ENCODE measurements at regions not wholly inside any gene's neighbourhood (a gene's known extent, or its start where the extent isn't known, plus 50 kb on each side); places are given as distances from the start of the nearest gene placed in this dataset.

GRCh38 chr4:24433515-24434214 lies 150.7 kb downstream of the DHX15 start:
- peaks cover 4% of the 10 kb centered on the region for H3K27me3 Mint-ChIP-seq
- H3K9me3 Mint-ChIP-seq: no peaks in the 10 kb centered on the region
- H3K36me3 Mint-ChIP-seq (ENCODE audit: low read depth): no peaks in the 10 kb centered on the region
- H3K27ac Mint-ChIP-seq: no peak overlapping the region
- no peaks in the 10 kb centered on the region for H3K4me1 Mint-ChIP-seq (ENCODE audit: low read depth)
- no peak overlapping the region for H3K4me3 Mint-ChIP-seq

DNA sequence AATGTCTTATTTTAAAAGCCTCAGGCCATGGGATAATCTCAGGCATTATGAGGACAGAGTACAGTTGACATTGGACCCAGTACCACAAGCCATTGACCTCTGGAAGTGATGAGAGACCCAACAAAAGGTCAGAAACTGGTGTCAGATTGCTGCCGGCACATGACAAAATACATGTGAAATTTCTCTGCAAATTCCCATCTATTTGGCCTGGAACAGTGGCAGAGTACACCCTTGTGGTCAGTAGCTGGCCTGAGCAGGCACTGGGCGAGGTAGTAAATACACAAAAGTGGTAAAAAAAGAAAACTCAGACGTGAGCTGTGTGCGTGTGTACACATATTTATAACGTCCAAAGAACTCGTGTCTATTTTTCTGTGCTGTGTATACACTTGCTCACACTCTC lies 155.5 kb downstream of the DHX15 start:
- H3K27ac Mint-ChIP-seq: no peak overlapping the region
- H3K4me1 Mint-ChIP-seq (ENCODE audit: low read depth): no peaks in the 10 kb centered on the region
- H3K4me3 Mint-ChIP-seq: no peak overlapping the region
- no peaks in the 10 kb centered on the region for H3K36me3 Mint-ChIP-seq (ENCODE audit: low read depth)
- no peaks in the 10 kb centered on the region for H3K9me3 Mint-ChIP-seq
- peaks cover 13% of the 10 kb centered on the region for H3K27me3 Mint-ChIP-seq

DNA sequence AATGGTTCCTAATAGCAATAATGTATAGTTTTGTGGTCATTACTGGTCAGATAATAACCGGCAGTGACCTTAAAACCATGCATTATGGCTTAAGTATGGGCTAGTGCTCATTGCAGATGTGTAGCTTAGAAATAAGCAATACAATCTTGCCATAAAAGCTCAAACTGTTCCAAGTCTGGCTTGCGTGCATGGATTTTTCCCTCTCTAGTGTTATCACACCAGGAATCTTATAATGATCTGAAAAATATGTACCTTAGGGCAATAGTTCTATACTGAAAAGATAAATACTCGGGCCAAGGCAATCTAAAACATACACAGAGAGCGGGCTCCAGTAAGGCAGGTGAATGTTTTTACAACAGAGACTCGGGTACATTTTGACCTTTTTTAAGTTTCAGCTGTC lies 157.8 kb downstream of the DHX15 start:
- Mint-ChIP-seq H3K4me1 (ENCODE audit: low read depth) (no peaks in the 10 kb centered on the region), H3K27me3 (peaks cover 9% of the 10 kb centered on the region), H3K27ac (no peak overlapping the region), H3K9me3 (no peaks in the 10 kb centered on the region), H3K4me3 (no peak overlapping the region), H3K36me3 (ENCODE audit: low read depth) (no peaks in the 10 kb centered on the region)

DNA sequence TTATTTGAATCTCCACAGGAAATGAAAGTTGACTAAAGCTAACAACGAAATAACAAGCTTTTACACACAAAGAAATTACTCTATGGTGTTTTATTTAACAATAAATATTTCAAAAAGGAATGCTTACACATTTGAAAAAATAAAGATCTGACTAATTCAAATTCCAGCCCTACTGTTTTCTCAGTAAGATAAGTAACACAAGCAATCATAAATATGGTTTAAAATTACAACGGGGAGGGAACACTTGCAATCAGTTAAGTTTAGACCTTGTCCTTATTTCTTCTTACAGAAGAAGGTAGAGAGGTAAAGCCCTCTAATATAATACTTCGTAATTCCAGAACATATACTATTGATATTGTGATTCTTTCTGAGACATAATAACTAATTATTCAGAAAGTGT lies 158.5 kb downstream of the DHX15 start:
- Mint-ChIP-seq H3K4me3 (no peak overlapping the region), H3K27ac (no peak overlapping the region), H3K4me1 (ENCODE audit: low read depth) (no peaks in the 10 kb centered on the region), H3K27me3 (peaks cover 10% of the 10 kb centered on the region), H3K9me3 (no peaks in the 10 kb centered on the region), H3K36me3 (ENCODE audit: low read depth) (no peaks in the 10 kb centered on the region)

GRCh38 chr4:24423670-24424069 lies 160.7 kb downstream of the DHX15 start:
- Mint-ChIP-seq H3K27ac (no peak overlapping the region), H3K27me3 (peaks cover 19% of the 10 kb centered on the region), H3K36me3 (ENCODE audit: low read depth) (no peaks in the 10 kb centered on the region), H3K4me3 (no peak overlapping the region), H3K9me3 (no peaks in the 10 kb centered on the region), H3K4me1 (ENCODE audit: low read depth) (peaks cover 3% of the 10 kb centered on the region)

DNA sequence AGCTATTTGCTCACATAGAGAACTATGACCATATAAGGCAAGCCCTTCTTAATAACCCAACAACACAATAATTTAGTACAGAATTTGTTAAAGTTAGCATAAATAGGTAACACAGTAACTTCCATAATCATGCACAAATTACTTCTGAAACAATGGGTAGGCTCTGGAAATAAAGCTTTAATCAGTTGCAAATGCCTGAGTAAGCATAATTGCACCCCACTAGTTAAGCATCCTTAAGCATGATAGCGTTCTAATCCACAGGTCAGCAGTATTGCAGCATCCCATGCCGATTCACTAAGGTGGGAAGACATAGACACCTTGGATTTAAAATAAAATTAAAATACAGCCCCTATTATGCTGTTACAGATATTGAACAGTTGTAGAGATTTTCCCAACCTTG lies 161.7 kb downstream of the DHX15 start:
- Mint-ChIP-seq H3K4me3 (no peak overlapping the region), H3K27me3 (peaks cover 19% of the 10 kb centered on the region), H3K9me3 (no peaks in the 10 kb centered on the region), H3K4me1 (ENCODE audit: low read depth) (peaks cover 3% of the 10 kb centered on the region), H3K36me3 (ENCODE audit: low read depth) (no peaks in the 10 kb centered on the region), H3K27ac (no peak overlapping the region)

- no peaks in the 10 kb centered on the region for H3K36me3 Mint-ChIP-seq (ENCODE audit: low read depth)
- H3K4me3 Mint-ChIP-seq: no peak overlapping the region
- no peak overlapping the region for H3K27ac Mint-ChIP-seq
- peaks cover 3% of the 10 kb centered on the region for H3K4me1 Mint-ChIP-seq (ENCODE audit: low read depth)
- no peaks in the 10 kb centered on the region for H3K9me3 Mint-ChIP-seq
- peaks cover 22% of the 10 kb centered on the region for H3K27me3 Mint-ChIP-seq
Observed at GRCh38 chr4:24419181-24420034, 164.9 kb downstream of the DHX15 start.

GRCh38 chr4:24417206-24417605 lies 167.1 kb downstream of the DHX15 start:
- peaks cover 3% of the 10 kb centered on the region for H3K4me1 Mint-ChIP-seq (ENCODE audit: low read depth)
- H3K9me3 Mint-ChIP-seq: no peaks in the 10 kb centered on the region
- no peak overlapping the region for H3K27ac Mint-ChIP-seq
- H3K27me3 Mint-ChIP-seq: peaks cover 32% of the 10 kb centered on the region
- no peaks in the 10 kb centered on the region for H3K36me3 Mint-ChIP-seq (ENCODE audit: low read depth)
- no peak overlapping the region for H3K4me3 Mint-ChIP-seq

DNA sequence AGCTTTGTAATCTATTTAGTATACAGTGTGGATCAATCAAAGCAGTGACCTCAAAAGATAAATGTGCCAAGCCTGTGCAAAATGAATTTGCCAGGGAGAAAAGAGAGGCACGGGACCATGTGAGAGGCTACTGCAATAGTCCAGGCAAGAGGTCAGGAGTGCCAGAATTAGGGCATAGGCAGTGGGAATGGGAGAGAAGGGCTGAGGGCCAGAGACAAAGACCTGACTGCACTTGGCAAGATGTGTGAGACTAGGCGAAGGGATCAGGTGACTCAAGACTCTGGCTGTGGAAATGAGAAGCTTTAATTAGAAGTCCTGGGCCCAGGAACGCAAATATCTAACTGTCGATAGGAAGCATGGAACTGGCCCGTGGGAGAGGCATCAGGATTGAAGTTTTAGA lies 168.1 kb downstream of the DHX15 start:
- H3K4me3 Mint-ChIP-seq: no peak overlapping the region
- H3K36me3 Mint-ChIP-seq (ENCODE audit: low read depth): no peaks in the 10 kb centered on the region
- H3K27ac Mint-ChIP-seq: no peak overlapping the region
- H3K4me1 Mint-ChIP-seq (ENCODE audit: low read depth): peaks cover 3% of the 10 kb centered on the region
- peaks cover 32% of the 10 kb centered on the region for H3K27me3 Mint-ChIP-seq
- no peaks in the 10 kb centered on the region for H3K9me3 Mint-ChIP-seq

DNA sequence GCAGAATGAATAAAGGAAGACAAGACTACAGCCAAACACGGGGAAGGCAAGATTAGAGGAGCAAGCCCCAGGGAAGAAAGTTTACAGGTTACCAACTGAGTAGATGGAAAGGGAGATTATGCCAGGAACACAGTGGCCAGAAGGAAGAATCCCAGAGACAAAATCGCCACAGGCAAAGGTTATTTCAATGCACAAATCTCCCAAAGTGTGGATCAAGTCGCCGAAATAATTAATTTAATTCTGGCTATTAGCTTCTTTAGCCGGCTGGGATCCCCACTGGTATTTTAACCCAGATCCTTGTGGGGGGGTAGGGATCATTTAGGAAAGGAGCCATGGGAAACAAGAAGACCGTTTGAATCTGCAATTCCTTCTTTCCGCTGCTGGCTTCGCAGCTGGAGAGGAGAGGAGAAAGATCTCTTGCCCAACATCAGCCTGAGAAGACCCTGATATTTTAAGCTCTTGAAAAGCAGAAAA lies 171.0 kb downstream of the DHX15 start:
- Mint-ChIP-seq H3K36me3 (ENCODE audit: low read depth) (no peaks in the 10 kb centered on the region), H3K4me3 (no peak overlapping the region), H3K9me3 (no peaks in the 10 kb centered on the region), H3K27me3 (peaks cover 22% of the 10 kb centered on the region), H3K27ac (no peak overlapping the region), H3K4me1 (ENCODE audit: low read depth) (no peaks in the 10 kb centered on the region)

GRCh38 chr4:24411806-24412205 lies 172.5 kb downstream of the DHX15 start:
- H3K27me3 Mint-ChIP-seq: peaks cover 23% of the 10 kb centered on the region
- H3K27ac Mint-ChIP-seq: no peak overlapping the region
- no peaks in the 10 kb centered on the region for H3K9me3 Mint-ChIP-seq
- no peaks in the 10 kb centered on the region for H3K4me1 Mint-ChIP-seq (ENCODE audit: low read depth)
- H3K4me3 Mint-ChIP-seq: no peak overlapping the region
- H3K36me3 Mint-ChIP-seq (ENCODE audit: low read depth): no peaks in the 10 kb centered on the region

- Mint-ChIP-seq H3K4me3 (no peak overlapping the region), H3K27me3 (peaks cover 26% of the 10 kb centered on the region), H3K27ac (no peak overlapping the region), H3K9me3 (no peaks in the 10 kb centered on the region), H3K36me3 (ENCODE audit: low read depth) (no peaks in the 10 kb centered on the region), H3K4me1 (ENCODE audit: low read depth) (no peaks in the 10 kb centered on the region)
Observed at GRCh38 chr4:24411299-24411698, 173.1 kb downstream of the DHX15 start.

GRCh38 chr4:24408640-24409039 lies 175.7 kb downstream of the DHX15 start:
- Mint-ChIP-seq H3K27ac (no peak overlapping the region), H3K9me3 (no peaks in the 10 kb centered on the region), H3K27me3 (peaks cover 18% of the 10 kb centered on the region), H3K4me1 (ENCODE audit: low read depth) (no peaks in the 10 kb centered on the region), H3K36me3 (ENCODE audit: low read depth) (no peaks in the 10 kb centered on the region), H3K4me3 (no peak overlapping the region)

DNA sequence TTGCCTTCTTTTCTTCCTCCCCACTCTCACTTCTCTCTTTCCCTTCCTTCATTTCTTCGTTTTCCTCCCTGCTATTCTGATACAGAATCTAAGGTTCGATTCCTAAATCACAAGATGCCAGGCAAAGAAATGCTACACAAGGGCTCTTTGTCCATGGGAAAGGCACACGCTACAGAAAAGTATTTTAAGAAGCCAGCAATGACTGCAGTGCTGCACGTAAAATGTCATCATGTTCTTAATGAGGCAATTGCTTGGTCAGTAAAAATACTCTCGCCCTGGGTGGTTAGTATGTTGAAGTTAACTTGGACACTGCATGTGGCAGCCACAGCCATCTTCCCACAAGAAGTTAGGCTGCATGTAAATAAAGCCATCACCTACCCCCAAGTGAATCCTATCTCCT lies 178.4 kb downstream of the DHX15 start:
- Mint-ChIP-seq H3K27me3 (peaks cover 12% of the 10 kb centered on the region), H3K9me3 (no peaks in the 10 kb centered on the region), H3K4me1 (ENCODE audit: low read depth) (no peaks in the 10 kb centered on the region), H3K27ac (no peak overlapping the region), H3K36me3 (ENCODE audit: low read depth) (no peaks in the 10 kb centered on the region), H3K4me3 (no peak overlapping the region)

GRCh38 chr4:24405341-24405740 lies 179.0 kb downstream of the DHX15 start:
- H3K36me3 Mint-ChIP-seq (ENCODE audit: low read depth): no peaks in the 10 kb centered on the region
- H3K4me1 Mint-ChIP-seq (ENCODE audit: low read depth): no peaks in the 10 kb centered on the region
- H3K4me3 Mint-ChIP-seq: no peak overlapping the region
- peaks cover 15% of the 10 kb centered on the region for H3K27me3 Mint-ChIP-seq
- H3K27ac Mint-ChIP-seq: no peak overlapping the region
- no peaks in the 10 kb centered on the region for H3K9me3 Mint-ChIP-seq
